Peyer's patch (tissue), 4 donors: ENCODE measurements at regions not wholly inside any gene's neighbourhood (a gene's known extent, or its start where the extent isn't known, plus 50 kb on each side); places are given as distances from the start of the nearest gene placed in this dataset.

Experiments used
- DNase-seq, 3 donors: peaks; one replicate each; pipeline ENCODE4 v3.0.0-alpha.2; 2017 to 2019
- H3K27ac ChIP-seq, 4 donors: fragments of 200-600 bp; sonication (generic); one replicate each; pipeline ENCODE4 v1.5.1; 2016 to 2019
- H3K27me3 ChIP-seq, 2 donors: fragments of 200-600 bp; sonication (generic); one replicate each; pipeline ENCODE4 v1.5.1; 2019
- H3K36me3 ChIP-seq, 3 donors: fragments of 200-600 bp; sonication (generic); one replicate each; pipeline ENCODE4 v1.5.1; 2016 to 2019
- H3K4me1 ChIP-seq, 4 donors: fragments of 200-600 bp; sonication (generic); one replicate each; pipeline ENCODE4 v1.5.1; 2016 to 2019
- H3K4me3 ChIP-seq, 4 donors: fragments of 200-600 bp; sonication (generic); 1 replicate in 3 of 4; 2 replicates in 1 of 4; pipeline ENCODE4 v1.5.1; 2016 to 2019; ENCODE audit warnings: mild to moderate bottlenecking in 1 of 4
- H3K9me3 ChIP-seq, 4 donors: fragments of 200-600 bp; sonication (generic); one replicate each; pipeline ENCODE4 v1.5.1; 2016 to 2019; ENCODE audit warnings: mild to moderate bottlenecking in 1 of 4
- POLR2A ChIP-seq, 2 donors: fragments of 450-650 bp; IDR thresholded peaks; one replicate each; pipeline ENCODE4 v1.5.1; 2017; ENCODE audit warnings: antibody characterized with exemption in 2 of 2, mild to moderate bottlenecking in 2 of 2, moderate library complexity in 2 of 2
- TF ChIP-seq, protein P1 (sequence below), 6 experiments: fragments of 450-650 bp in 4 of 6; fragments of 200-600 bp in 2 of 6; sonication (generic) in 1 of 6; IDR thresholded peaks; one replicate each; pipeline ENCODE4 v1.5.1; 2017 to 2019; ENCODE audit warnings: antibody characterized with exemption in 6 of 6, mild to moderate bottlenecking in 3 of 6, moderate library complexity in 1 of 6

DNA sequence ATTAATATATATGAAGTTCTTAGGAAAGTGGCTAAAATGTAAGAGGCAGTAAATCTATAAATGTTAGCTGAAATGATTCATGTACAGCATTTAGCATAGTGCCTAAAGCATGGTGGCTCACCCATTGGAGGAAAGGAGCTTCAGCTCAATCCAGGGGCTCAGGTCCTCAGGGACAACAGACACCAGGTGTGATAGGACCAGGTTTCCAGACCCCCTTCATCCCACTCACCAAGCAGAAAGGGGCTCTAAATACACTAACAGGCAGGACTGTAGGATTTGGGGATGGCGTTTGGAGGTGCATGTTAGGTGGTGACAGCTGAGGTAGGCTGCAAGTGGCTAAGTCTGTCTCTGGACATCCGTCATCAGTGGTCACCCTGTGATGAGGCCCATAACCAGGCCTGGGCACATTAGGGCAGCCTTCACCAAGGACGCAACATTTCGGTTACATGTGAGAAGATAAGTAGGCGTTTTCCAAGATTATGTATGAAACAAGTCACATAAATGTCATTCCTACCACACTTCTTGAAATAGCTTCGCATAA is 233.1 kb downstream of the C1orf94 start:
- Histone ChIP-seq H3K36me3 (no peaks in the 10 kb centered on the region), H3K4me3 (no peak overlapping the region), H3K9me3 (no peaks in the 10 kb centered on the region), H3K4me1 (peaks cover 0 to 15% (median 2%) of the 10 kb centered on the region in 4 donors), H3K27me3 (no peaks in the 10 kb centered on the region), H3K27ac (no peak overlapping the region)
- TF ChIP-seq POLR2A (IDR thresholded peaks at IDR 0.05), result no peak
- TF ChIP-seq, protein P1, sequence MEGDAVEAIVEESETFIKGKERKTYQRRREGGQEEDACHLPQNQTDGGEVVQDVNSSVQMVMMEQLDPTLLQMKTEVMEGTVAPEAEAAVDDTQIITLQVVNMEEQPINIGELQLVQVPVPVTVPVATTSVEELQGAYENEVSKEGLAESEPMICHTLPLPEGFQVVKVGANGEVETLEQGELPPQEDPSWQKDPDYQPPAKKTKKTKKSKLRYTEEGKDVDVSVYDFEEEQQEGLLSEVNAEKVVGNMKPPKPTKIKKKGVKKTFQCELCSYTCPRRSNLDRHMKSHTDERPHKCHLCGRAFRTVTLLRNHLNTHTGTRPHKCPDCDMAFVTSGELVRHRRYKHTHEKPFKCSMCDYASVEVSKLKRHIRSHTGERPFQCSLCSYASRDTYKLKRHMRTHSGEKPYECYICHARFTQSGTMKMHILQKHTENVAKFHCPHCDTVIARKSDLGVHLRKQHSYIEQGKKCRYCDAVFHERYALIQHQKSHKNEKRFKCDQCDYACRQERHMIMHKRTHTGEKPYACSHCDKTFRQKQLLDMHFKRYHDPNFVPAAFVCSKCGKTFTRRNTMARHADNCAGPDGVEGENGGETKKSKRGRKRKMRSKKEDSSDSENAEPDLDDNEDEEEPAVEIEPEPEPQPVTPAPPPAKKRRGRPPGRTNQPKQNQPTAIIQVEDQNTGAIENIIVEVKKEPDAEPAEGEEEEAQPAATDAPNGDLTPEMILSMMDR (IDR thresholded peaks at IDR 0.05), result no peak
- no peak for DNase-seq

DNA sequence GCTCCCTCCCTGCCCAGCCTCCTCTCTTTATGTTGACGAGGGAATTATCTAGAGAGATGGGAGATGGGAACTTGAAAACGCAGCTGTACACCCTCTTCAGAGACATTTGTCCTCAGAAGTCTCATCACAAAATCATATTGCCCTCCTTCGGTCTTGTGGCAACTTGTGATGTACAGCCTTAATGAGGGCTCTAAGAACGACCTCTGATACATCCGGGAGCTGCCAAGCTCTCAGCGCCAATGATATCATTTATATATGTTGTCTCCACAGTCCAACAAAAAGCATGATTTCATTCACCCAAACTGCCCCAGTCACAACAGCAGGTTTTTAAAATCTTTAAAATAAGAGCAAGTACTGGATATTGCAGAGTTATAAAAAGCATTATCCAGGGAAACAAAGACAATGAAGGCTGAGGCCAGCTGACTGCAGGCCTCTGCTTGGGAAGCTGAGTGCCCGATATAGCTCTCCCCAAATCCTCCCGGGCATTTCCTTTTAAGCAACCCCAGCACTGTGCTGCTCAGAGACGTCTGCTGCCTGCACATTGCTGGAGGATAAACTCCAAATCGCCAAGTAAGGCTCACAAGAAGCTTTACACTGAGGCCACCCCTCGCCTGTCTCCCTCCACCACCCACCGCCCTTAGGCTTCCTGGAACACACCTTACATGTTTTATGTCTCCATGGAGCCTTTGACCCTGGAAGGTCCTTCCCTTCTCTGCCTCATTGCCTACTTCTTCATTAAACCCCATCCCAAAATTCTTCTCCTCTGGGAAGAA is 236.1 kb downstream of the C1orf94 start:
- Histone ChIP-seq H3K9me3 (no peaks in the 10 kb centered on the region), H3K36me3 (no peaks in the 10 kb centered on the region), H3K27me3 (no peaks in the 10 kb centered on the region), H3K4me3 (no peak overlapping the region), H3K27ac (no peak overlapping the region), H3K4me1 (peaks cover 0 to 10% (median 0%) of the 10 kb centered on the region in 4 donors)
- no peak for DNase-seq
- no peak for TF ChIP-seq POLR2A (IDR thresholded peaks at IDR 0.05)
- TF ChIP-seq, protein P1 (IDR thresholded peaks at IDR 0.05), result no peak

DNA sequence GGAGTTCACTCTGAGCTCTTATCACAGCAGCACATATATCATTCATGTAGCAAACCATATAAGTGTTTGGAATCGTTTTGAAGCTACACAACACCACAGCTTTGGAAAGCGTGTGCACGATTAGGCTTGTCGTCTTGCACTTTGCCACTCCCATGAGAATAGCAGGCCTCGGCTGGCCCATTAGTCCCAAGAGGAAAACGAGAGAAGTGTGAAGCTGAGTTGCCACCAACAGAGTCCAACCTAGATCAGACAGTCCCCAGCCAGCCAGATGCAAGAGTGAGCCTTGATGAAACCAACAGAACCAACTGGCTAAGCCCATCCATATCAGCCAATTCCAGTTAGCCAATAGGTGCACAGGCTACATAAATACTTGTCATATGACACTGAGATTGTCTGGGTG is 238.4 kb downstream of the C1orf94 start:
- Histone ChIP-seq H3K27ac (peak overlapping the region in 2 of 4 donors; percentile 62 to 80), H3K4me3 (no peak overlapping the region), H3K36me3 (no peaks in the 10 kb centered on the region), H3K9me3 (no peaks in the 10 kb centered on the region), H3K4me1 (peaks cover 0 to 10% (median 0%) of the 10 kb centered on the region in 4 donors), H3K27me3 (no peaks in the 10 kb centered on the region)
- TF ChIP-seq, protein P1 (IDR thresholded peaks at IDR 0.05), result no peak
- no peak for TF ChIP-seq POLR2A (IDR thresholded peaks at IDR 0.05)
- no peak for DNase-seq

DNA sequence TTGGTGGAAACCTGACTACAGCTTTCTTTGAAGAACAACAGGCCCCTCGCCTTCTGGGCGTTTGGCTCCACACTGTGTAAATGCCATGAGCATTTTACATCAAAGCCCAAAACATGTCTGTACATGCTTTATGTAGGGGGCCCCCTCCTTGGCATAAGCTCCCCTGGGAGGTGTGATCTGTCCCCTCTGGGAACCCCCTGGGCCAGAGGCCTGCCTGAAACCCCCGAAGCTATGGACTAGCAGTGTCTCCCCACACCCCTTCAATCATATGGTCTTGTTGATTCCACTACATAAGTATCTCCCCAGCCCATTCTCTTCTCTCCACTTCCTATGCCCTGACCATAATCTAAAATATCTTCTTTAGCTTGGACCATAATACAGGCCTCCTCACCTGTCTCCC is 241.5 kb downstream of the C1orf94 start:
- TF ChIP-seq POLR2A (IDR thresholded peaks at IDR 0.05), result no peak
- TF ChIP-seq, protein P1 (IDR thresholded peaks at IDR 0.05), result no peak
- no peak overlapping the region for H3K27ac ChIP-seq
- no peaks in the 10 kb centered on the region for H3K36me3 ChIP-seq

DNA sequence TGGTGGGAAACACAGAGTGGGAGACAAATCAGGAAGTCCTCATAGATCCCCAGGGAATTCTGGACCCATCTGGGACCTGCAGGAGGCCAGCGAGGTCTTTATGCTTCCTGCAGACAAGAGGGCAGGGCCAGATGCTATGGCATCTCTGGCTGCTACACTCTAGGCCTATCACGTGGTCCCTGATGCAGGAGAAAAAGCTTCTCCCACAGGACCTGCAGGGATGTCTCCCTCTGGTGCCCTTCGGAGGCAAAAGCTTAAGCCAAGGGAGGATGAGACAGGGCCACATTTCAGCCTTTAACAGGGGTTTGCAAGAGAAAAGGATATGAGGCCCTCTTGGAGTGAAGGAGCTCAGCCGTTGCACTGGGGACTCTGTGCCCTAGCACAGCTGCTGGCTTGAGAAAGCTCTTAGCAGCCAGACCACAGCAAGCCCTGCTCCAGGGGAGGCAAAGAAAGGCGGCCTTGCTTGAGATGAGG is 243.0 kb downstream of the C1orf94 start:
- Histone ChIP-seq H3K4me3 (no peak overlapping the region), H3K27ac (no peak overlapping the region), H3K27me3 (no peaks in the 10 kb centered on the region), H3K9me3 (no peaks in the 10 kb centered on the region), H3K4me1 (peaks cover 0 to 10% (median 0%) of the 10 kb centered on the region in 4 donors), H3K36me3 (no peaks in the 10 kb centered on the region)
- TF ChIP-seq POLR2A (IDR thresholded peaks at IDR 0.05), result no peak
- TF ChIP-seq, protein P1 (IDR thresholded peaks at IDR 0.05), result no peak
- DNase-seq, result no peak

More for the DNA sequence above, 241.5 kb downstream of the C1orf94 start:
- H3K4me1 ChIP-seq, result peaks cover 0 to 10% (median 0%) of the 10 kb centered on the region in 4 donors
- DNase-seq, result no peak
- no peak overlapping the region for H3K4me3 ChIP-seq
- no peaks in the 10 kb centered on the region for H3K27me3 ChIP-seq
- no peaks in the 10 kb centered on the region for H3K9me3 ChIP-seq
